GM18507 (cell line): ENCODE measurements at regions not wholly inside any gene's neighbourhood (a gene's known extent, or its start where the extent isn't known, plus 50 kb on each side); places are given as distances from the start of the nearest gene placed in this dataset.

Source experiments
- DNase-seq: peaks from one replicate; pipeline ENCODE4 v3.0.0; 2011; ENCODE audit warnings: low read depth; ENCODE audit not compliant: insufficient read length; ENCODE audit errors: extremely low spot score
- FAIRE-seq: peaks from 2 replicates; lab custom pipeline; 2011; peaks lifted over from hg19 to GRCh38; lab: Jason Lieb, UNC

- DNase-seq, result no peak
- no peak for FAIRE-seq
Measured at GRCh38 chr3:13200465-13200864, 127.2 kb upstream of the IQSEC1 start.

GRCh38 chr3:13199899-13200451, 126.7 kb upstream of the IQSEC1 start:
- FAIRE-seq (no peak), DNase-seq (no peak)

DNA sequence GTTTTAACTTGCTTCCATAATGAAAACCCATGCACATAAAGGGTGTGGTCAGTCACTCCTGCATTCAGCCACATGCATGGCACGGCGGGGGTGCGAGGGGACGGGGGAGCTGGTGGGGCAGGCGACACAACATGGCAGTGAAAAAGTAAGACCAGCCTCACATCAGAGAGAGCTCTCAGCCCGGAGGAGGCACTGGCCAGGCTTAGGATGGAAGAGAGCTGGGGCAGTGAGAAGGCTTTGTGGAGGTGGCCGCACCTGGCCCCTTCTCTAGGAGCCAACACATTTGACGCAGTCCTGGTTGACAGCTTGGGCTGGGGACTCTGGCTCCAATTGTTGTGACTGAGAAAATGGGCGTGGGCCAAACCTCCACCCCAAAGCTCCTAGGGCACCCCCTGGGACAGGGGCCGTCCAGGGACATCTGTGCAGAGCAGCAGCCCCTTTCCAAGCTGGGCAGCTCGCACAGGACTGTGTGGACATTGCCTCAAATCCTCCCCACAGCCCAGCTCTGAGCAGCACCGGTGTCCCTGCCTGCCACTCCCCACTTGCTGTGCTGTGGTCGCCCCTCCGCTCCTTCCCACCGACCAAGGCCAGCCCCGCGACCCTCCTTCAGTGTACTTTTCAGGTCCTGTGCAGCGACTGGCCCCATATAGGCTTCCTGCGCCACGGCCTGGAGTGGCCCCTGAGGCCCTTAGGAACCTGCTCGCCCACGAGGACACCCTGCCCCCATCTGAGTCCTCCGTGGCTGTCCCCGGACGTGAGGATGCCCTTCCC, 126.0 kb upstream of the IQSEC1 start:
- FAIRE-seq (no peak), DNase-seq (no peak)

DNA sequence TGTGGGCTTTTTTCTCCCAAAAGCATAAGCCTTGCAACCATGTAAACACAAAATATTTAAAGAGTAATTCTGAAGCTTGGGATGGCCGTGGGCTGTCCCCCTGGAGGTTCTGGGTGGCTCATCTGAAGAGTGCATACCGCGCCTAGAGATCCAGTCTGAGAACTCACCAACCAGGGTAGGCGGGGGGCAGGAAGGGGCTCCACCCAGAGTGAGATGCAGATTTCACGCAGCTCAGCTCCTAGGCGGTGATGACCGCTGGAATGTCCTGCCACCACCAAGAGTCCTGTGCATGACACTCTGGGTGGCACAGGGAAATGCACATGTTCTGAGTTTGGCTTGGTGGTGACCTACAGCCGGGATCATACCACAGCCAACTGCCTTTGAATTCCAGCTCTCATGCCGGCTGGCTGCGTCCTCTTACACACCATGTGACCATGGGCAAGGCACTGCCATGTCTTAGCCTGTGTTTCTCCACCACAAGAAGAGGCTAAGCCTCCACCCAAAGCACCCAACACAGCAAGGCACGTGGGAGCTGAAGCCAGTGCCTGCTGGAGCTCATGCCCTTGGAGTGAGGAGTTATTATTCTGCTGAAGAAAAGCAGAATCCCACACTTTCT, 125.1 kb upstream of the IQSEC1 start:
- FAIRE-seq (no peak), DNase-seq (no peak)

GRCh38 chr3:13197795-13198194, 124.6 kb upstream of the IQSEC1 start:
- no peak for DNase-seq
- no peak for FAIRE-seq

- FAIRE-seq, result no peak
- no peak for DNase-seq
Measured at GRCh38 chr3:13197281-13197680, 124.1 kb upstream of the IQSEC1 start.

- FAIRE-seq (no peak), DNase-seq (no peak)
Measured at GRCh38 chr3:13195374-13195773, 122.1 kb upstream of the IQSEC1 start.

GRCh38 chr3:13194285-13195209, 121.3 kb upstream of the IQSEC1 start:
- no peak for FAIRE-seq

GRCh38 chr3:13193320-13194284, 120.4 kb upstream of the IQSEC1 start:
- DNase-seq, result no peak
- FAIRE-seq, result no peak

More at GRCh38 chr3:13194285-13195209, 121.3 kb upstream of the IQSEC1 start:
- DNase-seq, result no peak

DNA sequence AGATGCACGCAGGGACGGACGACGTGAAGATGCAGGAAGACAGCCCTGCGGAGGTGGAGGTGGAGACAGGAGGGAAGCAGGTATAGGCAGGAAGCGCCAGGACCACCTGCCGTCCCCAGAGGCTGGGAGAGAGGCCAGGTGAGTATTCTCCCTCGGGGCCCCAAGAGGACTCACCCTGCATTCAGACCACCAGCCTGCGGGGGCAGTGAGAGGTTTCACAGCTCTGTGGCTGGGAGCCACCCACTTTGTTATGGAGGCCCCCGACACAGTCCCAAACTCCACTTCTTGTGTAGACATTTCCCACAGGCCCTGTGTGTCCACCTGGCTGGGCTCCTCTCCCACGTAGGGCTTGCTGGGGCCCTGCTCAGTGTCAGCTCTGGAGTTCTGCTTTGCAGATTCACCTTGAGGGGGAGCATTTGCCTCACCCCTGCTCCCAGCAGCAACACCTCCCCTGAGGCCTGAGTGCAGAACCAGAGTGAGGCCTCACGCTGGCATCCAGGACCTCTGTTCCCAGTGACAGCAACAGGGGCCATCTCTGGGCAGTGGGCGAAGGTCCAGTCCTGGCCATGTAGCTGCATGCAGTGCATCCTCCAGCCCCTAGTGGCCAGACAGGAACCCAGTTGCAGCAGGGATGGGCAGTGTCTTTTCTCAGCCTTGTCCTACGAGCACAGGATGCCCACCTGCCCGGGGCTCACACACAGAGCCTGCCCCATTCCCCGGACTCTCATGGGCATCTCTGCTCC, 119.4 kb upstream of the IQSEC1 start:
- no peak for FAIRE-seq
- no peak for DNase-seq

GRCh38 chr3:13191016-13191415, 117.8 kb upstream of the IQSEC1 start:
- no peak for DNase-seq
- FAIRE-seq, result no peak

GRCh38 chr3:13190378-13190765, 117.1 kb upstream of the IQSEC1 start:
- no peak for FAIRE-seq
- no peak for DNase-seq

- DNase-seq (no peak), FAIRE-seq (no peak)
Measured at GRCh38 chr3:13189639-13190377, 116.6 kb upstream of the IQSEC1 start.

DNA sequence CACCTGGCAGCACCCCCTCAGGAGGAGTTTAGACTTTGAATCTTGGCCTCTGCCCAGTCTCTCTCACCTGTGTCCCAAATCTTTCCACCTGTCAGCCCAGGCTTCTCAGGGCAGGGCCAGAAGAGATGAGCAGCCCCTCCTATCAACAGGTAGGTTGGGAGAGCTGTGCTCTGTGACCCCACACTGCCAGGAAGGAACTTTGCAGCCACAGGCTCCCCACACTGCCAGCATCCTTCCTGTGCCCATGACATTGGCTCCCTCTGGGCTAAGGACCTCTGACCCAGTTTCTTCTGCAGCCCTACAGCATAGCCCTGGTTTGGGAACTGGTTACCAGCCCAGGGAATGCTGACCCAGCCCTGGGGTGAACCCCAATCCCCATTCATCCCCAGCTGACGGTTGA, 115.7 kb upstream of the IQSEC1 start:
- FAIRE-seq (no peak), DNase-seq (no peak)

- DNase-seq, result no peak
- no peak for FAIRE-seq
Measured at GRCh38 chr3:13188181-13188779, 115.1 kb upstream of the IQSEC1 start.

- FAIRE-seq, result no peak
- DNase-seq, result no peak
Measured at GRCh38 chr3:13187593-13187992, 114.4 kb upstream of the IQSEC1 start.

DNA sequence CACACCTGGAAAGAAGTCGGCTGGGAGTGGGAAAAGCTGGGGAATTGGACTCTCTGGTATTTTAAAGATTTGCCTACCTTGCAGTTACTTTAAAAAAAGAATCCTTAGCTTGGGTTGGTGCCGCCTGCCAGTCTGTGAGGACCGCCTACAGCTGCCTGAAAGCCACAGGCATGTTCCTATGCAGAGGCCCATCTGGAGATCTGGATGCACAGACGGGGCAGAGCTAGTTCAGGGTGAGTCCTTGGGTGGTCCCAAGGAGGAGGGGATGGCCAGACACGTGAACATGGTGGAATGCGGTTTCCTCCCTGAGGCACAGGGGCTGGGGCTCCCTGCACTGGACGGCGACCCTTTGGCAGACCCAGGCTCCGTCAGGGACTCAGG, 113.2 kb upstream of the IQSEC1 start:
- FAIRE-seq (no peak), DNase-seq (no peak)
